ENCODE measurements at regions not wholly inside any gene's neighbourhood (a gene's known extent, or its start where the extent isn't known, plus 50 kb on each side); places are given as distances from the start of the nearest gene placed in this dataset.

DNA sequence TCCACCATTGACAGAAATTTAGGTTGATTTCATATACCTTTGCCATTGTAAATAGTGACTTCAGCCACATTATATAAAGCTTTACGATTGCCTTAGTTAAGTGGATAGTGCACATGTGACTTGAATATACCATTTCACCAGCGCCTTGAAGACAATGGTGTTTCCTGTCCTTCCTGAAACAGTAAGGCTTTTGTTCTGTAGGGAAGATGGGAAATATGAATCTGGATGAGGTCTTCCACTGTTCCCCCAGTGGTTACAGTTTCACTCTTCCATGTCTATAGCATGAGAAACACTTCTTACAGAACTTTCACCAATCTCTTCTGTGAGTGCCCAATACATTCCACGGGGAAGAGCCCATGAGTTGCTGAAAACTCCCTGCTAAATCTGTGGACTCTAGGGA is 240.5 kb downstream of the TRIB2 start:
- TF ChIP-seq, protein P1, sequence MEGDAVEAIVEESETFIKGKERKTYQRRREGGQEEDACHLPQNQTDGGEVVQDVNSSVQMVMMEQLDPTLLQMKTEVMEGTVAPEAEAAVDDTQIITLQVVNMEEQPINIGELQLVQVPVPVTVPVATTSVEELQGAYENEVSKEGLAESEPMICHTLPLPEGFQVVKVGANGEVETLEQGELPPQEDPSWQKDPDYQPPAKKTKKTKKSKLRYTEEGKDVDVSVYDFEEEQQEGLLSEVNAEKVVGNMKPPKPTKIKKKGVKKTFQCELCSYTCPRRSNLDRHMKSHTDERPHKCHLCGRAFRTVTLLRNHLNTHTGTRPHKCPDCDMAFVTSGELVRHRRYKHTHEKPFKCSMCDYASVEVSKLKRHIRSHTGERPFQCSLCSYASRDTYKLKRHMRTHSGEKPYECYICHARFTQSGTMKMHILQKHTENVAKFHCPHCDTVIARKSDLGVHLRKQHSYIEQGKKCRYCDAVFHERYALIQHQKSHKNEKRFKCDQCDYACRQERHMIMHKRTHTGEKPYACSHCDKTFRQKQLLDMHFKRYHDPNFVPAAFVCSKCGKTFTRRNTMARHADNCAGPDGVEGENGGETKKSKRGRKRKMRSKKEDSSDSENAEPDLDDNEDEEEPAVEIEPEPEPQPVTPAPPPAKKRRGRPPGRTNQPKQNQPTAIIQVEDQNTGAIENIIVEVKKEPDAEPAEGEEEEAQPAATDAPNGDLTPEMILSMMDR (IDR thresholded peaks at IDR 0.05; ENCODE audit: low read depth, low read length), result no peak
- no peak overlapping the region for H3K4me3 ChIP-seq (ENCODE audit: low read depth, low read length)
- in situ Hi-C loops (cut with HindIII; ENCODE audit: low sequenced_read_pairs), result no loop called here
- no peak for DNase-seq (ENCODE audit: low read depth, low spot score)

DNA sequence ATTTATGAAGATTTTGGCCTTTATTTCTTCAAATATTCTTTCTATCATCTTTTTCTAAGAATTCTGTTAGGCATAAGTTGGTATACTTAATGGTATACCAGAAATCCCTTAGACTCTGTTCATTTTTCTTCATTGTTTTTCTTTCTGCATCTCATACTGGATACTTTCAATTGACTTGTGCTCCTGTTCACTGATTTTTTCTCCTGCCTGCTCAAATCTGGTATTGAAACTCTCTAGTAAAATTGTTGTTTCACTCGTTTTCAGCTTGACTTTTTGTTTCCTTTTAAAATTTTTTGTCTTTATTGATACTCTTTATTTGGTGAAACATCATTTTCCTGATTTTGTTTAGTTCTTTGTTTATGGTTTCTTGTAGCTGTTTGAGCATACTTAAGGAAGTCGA is 243.2 kb downstream of the TRIB2 start:
- no peak overlapping the region for H3K4me3 ChIP-seq (ENCODE audit: low read depth, low read length)
- in situ Hi-C loops (cut with HindIII; ENCODE audit: low sequenced_read_pairs), result no loop called here
- no peak for DNase-seq (ENCODE audit: low read depth, low spot score)
- TF ChIP-seq, protein P1 (IDR thresholded peaks at IDR 0.05; ENCODE audit: low read depth, low read length), result no peak

DNA sequence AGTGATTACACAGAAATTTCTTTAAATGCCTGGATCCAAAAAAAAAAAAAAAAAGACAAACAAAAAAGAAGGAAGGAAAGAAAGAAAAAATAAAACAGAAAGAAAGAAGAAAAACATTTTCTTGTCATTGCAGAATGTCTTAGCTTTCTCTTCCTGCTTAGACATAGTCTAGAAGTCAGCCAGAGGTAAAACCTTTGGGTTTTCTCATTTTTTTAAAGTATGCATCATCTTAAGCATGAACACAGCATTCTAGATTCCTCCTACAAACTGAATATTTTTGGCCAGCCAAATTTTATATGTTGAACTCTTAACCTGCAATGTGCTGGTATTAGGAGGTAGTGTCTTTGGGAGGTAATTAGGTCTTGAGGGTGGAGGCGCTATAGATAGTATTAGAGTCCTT is 243.9 kb downstream of the TRIB2 start:
- in situ Hi-C loops (cut with HindIII; ENCODE audit: low sequenced_read_pairs), result no loop called here
- DNase-seq (ENCODE audit: low read depth, low spot score), result no peak
- TF ChIP-seq, protein P1 (IDR thresholded peaks at IDR 0.05; ENCODE audit: low read depth, low read length), result no peak
- no peak overlapping the region for H3K4me3 ChIP-seq (ENCODE audit: low read depth, low read length)

DNA sequence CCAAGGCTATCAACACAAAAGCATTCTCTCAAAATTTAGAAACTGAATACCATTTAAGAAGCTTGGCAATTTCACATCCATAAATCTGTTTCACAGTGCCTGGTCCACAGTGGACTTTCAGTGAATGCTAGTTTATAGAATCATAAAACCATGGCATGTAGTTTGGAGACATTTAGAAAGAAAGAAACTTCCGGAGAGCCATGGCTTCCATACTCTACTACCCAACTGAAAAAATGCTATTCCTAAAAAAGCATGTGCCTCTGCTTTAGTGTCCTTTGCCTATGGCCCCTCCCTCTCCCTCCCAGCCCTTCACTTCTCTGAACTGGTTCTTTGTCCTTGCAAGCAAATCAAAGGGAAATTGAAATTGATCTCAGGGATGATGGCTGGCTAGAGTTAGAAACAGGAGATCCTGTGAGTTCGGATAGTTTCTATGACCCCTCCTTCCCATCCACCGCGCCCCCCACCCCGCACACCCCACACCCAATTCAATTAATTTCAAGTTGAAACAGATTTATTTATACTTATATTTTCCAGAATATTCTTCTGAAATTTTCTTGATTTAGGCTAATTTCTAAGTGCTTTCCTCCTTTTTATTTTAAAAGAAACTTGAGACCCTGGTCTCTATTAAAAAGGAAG is 248.3 kb downstream of the TRIB2 start:
- no peak overlapping the region for H3K4me3 ChIP-seq (ENCODE audit: low read depth, low read length)
- DNase-seq (ENCODE audit: low read depth, low spot score), result no peak
- TF ChIP-seq, protein P1 (IDR thresholded peaks at IDR 0.05; ENCODE audit: low read depth, low read length), result no peak
- in situ Hi-C loops (cut with HindIII; ENCODE audit: low sequenced_read_pairs), result no loop called here

DNA sequence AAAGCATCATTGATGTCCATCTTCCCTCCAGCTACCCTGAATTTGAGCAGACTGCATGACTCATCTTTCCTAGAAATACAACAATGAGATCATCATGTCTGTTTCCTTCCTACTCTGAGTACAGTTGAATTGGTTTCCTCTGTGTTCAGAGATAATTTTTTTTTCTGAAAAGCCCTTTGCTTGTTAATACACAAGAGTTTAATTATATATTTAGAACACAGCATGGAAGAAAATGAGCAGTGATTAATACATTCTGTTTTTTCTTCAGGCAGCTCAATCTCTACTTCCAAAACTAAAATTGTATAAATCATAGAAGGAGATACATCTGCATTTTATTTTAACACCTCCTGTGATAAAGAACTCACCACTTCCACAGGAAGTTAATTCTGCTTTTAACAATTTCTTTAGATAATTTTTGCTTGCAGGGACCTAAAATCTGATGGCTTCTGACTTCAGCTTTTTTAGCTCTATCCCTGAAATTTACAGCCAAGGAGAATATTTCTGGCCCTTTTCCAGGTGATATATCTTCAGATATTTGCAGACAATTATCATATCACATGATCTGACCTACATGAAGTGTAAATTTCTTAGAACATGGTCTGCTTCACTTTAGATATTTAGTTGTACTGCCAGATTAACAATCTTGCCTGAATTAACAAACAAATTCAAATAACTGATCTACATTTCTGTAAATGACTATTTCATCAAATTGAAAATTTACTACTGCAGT is 249.0 kb downstream of the TRIB2 start:
- peak; percentile 76 for DNase-seq (ENCODE audit: low read depth, low spot score)
- no peak overlapping the region for H3K4me3 ChIP-seq (ENCODE audit: low read depth, low read length)
- in situ Hi-C loops (cut with HindIII; ENCODE audit: low sequenced_read_pairs), result no loop called here
- TF ChIP-seq, protein P1 (IDR thresholded peaks at IDR 0.05; ENCODE audit: low read depth, low read length), result no peak

DNA sequence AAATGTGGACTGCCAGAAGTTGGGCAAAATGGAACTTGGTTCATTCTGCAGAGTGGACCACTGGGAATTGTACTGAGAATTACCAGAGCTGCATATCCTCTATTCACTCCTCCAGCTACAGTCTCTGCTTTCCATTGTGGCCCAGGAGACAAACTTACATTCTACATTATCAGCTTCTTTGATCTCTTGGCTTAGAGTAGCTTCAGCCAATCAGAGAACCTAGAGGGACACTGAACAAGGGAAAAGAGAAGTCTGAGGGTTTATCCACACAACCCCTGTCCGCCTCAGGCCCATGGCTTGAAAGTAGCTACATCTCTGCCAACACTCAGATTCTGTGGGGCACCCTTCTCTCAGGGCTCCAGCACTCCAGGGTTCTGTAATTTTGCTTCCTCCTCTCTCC is 251.1 kb downstream of the TRIB2 start:
- in situ Hi-C loops (cut with HindIII; ENCODE audit: low sequenced_read_pairs), result no loop called here
- DNase-seq (ENCODE audit: low read depth, low spot score), result no peak
- H3K4me3 ChIP-seq (ENCODE audit: low read depth, low read length), result no peak overlapping the region
- TF ChIP-seq, protein P1 (IDR thresholded peaks at IDR 0.05; ENCODE audit: low read depth, low read length), result no peak

Measured in astrocyte of the spinal cord (primary cell).